GM12891 (cell line): ENCODE measurements at regions not wholly inside any gene's neighbourhood (a gene's known extent, or its start where the extent isn't known, plus 50 kb on each side); places are given as distances from the start of the nearest gene placed in this dataset.

Source experiments
- POLR2A ChIP-seq: IDR thresholded peaks from 2 replicates; pipeline ENCODE4 v1.6.1; 2011; ENCODE audit warnings: low read depth, low read length, control low read depth
- POLR2AphosphoS5 ChIP-seq: IDR thresholded peaks from 2 replicates; pipeline ENCODE4 v1.6.1; 2011; ENCODE audit warnings: low read depth, low read length, control low read depth
- TAF1 ChIP-seq: IDR thresholded peaks from 2 replicates; pipeline ENCODE4 v1.6.1; 2011; ENCODE audit warnings: low read depth, low read length, control low read depth

GRCh38 chr10:125291836-125292235 lies 131.5 kb upstream of the CTBP2 start:
- TF ChIP-seq POLR2A (no peak), POLR2AphosphoS5 (no peak), TAF1 (no peak)
